NCI-H510A (cell line): ENCODE measurements at regions not wholly inside any gene's neighbourhood (a gene's known extent, or its start where the extent isn't known, plus 50 kb on each side); places are given as distances from the start of the nearest gene placed in this dataset.

Source experiments
- DNase-seq: peaks from one replicate; lab custom pipeline; 2025; lab: John Stamatoyannopoulos, UW

GRCh38 chr5:156135531-156135930 is 191.4 kb upstream of the SGCD start:
- DNase-seq: no peak

GRCh38 chr5:156137071-156137869 is 189.7 kb upstream of the SGCD start:
- DNase-seq: no peak

- no peak for DNase-seq
These were observed 184.1 kb upstream of the SGCD start for GRCh38 chr5:156142867-156143266.

- no peak for DNase-seq
These were observed 179.6 kb upstream of the SGCD start for GRCh38 chr5:156147261-156147943.

- DNase-seq: no peak
These were observed 179.0 kb upstream of the SGCD start for GRCh38 chr5:156147944-156148285.

- no peak for DNase-seq
These were observed 178.7 kb upstream of the SGCD start for GRCh38 chr5:156148301-156148700.

- DNase-seq: no peak
These were observed 177.8 kb upstream of the SGCD start for GRCh38 chr5:156149213-156149612.

GRCh38 chr5:156153602-156154001 is 173.4 kb upstream of the SGCD start:
- DNase-seq: no peak

- no peak for DNase-seq
These were observed 172.2 kb upstream of the SGCD start for GRCh38 chr5:156154757-156155156.

GRCh38 chr5:156155598-156155997 is 171.4 kb upstream of the SGCD start:
- DNase-seq: no peak

- DNase-seq: no peak
These were observed 162.7 kb upstream of the SGCD start for GRCh38 chr5:156164306-156164705.

GRCh38 chr5:156169495-156169894 is 157.5 kb upstream of the SGCD start:
- no peak for DNase-seq

GRCh38 chr5:156170351-156170961 is 156.5 kb upstream of the SGCD start:
- no peak for DNase-seq

GRCh38 chr5:156174225-156174624 is 152.7 kb upstream of the SGCD start:
- DNase-seq: no peak

GRCh38 chr5:156178117-156178516 is 148.8 kb upstream of the SGCD start:
- DNase-seq: no peak

GRCh38 chr5:156181656-156182055 is 145.3 kb upstream of the SGCD start:
- no peak for DNase-seq

GRCh38 chr5:156182174-156182967 is 144.6 kb upstream of the SGCD start:
- no peak for DNase-seq

- no peak for DNase-seq
These were observed 140.2 kb upstream of the SGCD start for GRCh38 chr5:156186760-156187159.

- no peak for DNase-seq
These were observed 138.9 kb upstream of the SGCD start for GRCh38 chr5:156188016-156188415.

- no peak for DNase-seq
These were observed 137.3 kb upstream of the SGCD start for GRCh38 chr5:156189628-156190027.

GRCh38 chr5:156191547-156191946 is 135.4 kb upstream of the SGCD start:
- DNase-seq: no peak

GRCh38 chr5:156197042-156197635 is 129.8 kb upstream of the SGCD start:
- no peak for DNase-seq
